NCI-H128 (cell line): ENCODE measurements at regions not wholly inside any gene's neighbourhood (a gene's known extent, or its start where the extent isn't known, plus 50 kb on each side); places are given as distances from the start of the nearest gene placed in this dataset.

Experiments
- DNase-seq: peaks from one replicate; lab custom pipeline; 2025; ENCODE audit not compliant: unreplicated experiment; lab: John Stamatoyannopoulos, UW

DNA sequence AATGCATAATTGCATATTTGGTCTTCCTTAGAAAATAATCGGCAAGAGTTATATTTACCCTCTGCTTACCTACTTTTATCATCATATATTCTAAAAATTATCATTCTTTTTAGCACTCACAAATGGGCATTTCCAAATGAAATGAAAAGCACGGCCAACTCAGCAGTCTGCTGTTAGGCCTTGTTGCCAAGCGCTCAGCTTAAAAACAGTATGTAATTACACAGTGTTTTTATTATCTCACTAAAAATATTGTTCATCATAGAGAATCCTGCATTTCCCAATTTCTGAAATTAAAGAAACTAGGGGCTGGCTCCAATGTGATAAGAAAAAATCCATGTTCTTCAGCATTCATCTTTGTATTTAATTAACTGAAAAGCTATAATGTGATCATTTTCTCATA, 391.7 kb upstream of the ADARB2 start:
- DNase-seq: no peak

DNA sequence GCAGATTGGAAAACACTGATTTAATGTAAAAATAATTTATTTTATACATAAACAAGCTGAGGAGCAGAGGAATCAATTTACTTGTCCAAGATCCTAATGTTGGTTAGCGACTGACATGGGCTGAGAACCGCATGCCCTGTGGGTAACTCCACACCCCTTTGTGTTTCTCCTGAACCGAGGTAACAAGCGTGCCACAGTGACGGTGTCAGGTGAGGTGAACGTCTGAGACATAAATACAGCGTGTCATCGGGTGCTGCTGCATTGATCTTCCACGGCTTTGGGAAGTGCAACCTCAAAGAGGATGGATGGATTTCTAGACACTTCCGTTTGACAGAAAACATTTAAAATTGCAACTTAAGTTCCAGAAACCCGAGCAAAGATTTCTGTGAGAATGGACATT, 386.8 kb upstream of the ADARB2 start:
- no peak for DNase-seq

DNA sequence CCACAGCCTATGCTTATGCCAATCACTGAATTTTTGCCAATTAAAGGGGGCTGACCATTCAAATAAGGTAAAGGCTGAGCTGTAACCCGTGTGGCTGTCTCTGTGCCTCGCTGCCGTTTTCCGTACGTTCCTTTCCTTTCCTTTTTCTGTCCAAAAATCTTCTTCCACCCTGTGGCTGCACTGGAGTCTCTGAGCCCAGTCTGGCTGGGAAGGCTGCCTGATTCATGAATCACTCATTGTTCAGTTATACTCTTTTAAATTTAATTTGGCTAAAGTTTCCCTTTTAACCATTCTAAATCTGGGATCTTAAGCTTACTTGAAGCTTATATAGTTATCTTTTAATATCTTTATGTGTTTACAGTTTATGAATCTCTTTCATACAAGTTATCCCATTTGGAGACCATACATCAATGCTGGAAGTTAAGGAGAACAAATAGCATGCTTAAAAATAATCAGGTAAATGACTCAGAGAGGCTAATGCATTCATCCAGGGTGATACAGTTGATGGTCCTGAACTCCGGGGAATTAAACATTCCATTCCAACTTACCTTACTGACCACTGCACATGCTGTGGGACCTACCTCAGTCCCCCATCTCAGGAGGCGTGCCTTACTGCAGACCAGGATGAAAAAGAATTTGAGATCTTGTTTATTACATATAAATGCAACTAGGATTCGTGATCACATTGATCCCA, 385.3 kb upstream of the ADARB2 start:
- DNase-seq: no peak

DNA sequence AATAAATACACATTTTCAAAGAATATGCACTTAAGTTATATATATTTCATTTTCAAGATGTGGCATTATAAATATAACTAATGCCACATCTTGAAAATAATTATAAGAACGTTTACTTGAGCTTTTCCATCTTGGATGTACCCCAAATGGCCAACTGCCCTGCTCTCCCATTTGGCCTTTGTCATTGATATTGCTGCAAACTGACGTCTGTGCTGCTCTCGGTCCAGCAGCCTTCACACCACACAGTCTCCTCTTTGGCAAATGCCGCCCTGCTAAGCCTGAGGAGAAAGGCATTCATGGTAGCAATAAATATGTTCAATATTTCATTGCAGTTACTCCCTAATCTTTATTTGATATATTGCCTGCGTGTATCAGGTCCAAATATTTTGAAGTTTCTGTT, 384.6 kb upstream of the ADARB2 start:
- no peak for DNase-seq

DNA sequence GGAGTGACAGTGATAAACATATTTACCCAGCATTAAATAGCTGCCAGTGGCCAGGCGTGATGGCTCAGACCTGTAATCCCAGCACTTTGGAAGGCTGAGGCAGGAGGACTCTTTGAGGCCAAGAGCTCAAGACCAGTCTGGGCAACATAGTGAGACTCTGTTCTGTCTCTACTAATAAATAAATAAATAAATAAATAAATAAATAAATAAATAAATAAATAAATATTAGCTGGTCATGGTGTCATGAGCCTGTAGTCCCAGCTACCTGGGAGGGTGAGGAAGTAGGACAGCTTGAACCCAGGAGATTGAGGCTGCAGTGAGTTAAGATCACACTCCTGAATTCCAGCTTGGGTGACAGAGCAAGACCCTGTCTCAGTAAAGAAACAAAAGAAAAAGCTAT, 384.0 kb upstream of the ADARB2 start:
- no peak for DNase-seq

DNA sequence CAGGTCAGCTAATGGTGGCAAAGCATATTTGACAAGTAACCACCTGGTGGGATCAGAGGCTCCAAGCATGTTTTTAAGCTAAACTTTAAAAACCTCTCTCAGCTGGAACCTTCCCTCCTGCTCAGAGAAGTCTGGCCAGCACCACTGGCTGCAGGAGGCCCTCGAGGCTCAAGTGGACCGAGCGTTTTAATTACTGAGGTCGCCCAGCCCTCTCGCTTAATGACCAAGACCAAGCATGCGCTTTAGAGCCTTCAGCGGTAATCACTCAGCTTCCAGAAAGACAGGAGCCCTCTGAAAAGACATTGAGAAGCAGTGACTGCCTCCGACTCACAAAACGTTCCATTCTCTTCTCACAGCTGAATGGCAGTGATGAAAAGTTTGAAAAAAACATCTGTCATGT, 383.4 kb upstream of the ADARB2 start:
- no peak for DNase-seq

DNA sequence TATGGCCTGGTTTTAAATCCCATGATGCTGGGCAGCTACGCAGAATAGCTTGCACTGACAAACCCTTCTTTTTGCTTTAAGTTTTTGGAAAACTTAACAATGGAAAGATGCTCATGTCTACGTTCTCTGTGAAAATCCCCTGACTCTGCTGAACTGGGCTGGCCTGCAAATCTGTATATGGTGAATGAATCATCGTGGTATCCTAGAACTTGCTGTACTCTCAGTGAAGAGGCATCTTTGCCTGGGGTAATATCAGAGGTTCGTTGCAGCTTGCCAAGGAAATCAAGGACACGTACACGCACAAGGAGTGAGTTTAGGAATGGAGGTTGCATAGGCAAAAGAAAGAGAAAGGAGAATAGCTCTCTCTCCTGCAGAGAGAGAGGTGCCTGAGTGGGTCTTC, 382.0 kb upstream of the ADARB2 start:
- DNase-seq: no peak

DNA sequence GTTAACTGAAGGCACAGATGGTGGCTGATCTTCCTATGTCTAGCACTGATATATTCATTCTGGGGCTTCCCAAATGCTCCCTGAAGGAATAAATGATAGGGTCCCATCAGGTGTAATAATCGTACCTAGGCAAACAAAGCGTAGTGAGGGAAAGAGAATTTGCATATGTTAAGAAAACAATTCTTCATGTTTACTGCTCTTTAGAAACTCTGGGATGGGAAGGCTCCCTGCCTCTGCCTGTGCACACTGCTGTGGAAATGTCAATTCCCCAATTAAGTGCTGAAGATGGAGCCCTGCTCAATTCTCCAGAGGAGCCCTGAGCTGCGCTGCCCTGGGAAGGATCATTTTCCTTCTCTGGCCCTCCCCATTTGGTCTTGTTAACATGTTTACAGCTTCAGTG, 380.9 kb upstream of the ADARB2 start:
- no peak for DNase-seq

DNA sequence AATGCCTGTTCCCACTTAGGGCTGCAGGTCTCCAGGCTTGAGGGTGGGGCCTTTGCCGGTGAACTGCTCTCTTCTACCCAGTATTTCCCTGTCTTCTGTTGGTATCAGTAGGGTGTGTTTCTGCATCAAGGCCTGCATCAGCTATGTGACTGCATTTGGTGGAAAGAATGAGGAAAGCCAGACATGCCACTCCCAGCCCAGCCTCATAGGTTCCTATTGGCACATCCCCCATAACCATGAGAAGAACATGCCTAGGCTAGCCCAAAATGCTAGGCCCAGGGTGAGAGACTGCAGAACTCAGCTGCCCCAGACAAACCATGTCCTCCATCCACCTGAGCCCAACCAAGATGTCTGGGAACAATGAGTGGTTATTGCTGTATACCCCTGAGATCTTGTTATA, 380.3 kb upstream of the ADARB2 start:
- no peak for DNase-seq

DNA sequence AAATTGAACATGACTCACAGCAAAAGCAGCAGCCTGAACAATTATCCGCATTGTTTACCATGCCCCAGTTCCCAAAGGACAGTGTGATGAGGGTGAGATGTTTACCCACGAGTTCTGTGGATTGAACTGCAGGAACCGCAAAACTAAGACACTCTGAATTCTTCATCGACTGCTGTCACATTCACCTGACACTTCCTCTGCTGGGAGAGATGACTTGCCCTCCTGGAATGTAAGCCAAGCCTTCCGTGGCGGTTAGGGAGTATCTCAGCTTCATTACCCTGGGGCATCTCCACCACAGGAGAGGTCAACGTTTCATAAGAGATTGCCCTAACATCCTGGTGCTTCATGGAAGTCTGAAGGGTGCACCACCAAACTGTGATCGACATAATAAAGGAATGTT, 374.6 kb upstream of the ADARB2 start:
- no peak for DNase-seq

DNA sequence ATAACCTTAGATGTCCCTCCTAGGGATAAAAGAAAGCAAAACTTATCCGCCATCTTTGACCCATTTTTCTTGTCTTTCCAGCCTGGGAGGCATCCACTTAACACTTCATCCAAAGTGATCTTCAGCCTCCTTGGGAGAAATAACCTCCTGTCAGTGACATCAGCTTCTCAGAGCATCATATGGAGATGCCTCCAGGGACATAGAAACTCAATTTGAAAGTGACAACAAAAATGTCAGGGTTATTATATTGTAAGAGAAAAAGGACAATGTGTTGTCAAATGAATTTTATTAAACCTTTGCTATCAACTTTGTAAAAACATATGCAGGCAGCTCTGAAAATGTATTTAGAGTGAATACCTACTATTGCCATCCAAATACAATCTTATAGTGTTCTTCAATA, 371.2 kb upstream of the ADARB2 start:
- DNase-seq: no peak

DNA sequence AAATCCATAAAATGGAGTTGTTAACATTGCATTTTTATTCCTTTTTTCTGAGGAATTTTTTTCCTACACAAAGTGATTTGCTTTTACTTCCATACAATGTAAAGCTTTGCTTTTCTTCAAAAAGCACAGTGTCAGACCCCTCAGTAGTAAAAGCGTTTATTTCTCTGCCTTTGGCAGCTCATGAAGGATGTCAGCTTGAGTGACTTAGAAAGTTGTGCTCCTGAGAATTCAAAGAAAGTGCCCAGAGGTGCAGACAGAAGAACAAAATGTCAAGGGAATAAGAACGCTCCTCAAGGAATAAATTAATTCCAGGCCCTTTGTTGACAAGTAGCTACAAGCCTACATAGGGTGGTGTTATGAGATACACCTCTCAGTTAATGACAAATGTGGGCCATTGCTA, 369.3 kb upstream of the ADARB2 start:
- no peak for DNase-seq

DNA sequence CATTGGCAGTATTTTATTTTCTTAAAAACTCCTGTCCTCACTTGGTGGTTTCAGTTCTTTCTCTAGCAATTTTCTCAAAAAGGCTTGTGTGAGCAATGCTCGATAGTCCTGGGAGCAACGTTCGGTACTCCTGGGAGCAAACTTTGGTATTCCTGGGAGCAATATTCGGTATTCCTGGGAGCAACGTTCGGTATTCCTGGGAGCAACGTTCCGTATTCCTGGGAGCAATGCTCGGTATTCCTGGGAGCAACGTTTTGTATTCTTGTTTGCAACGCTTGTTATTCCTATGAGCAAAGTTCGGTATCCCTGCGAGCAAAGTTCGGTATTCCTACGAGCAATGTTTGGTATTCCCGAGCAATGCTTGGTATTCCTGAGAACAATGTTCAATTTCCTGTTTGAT, 362.0 kb upstream of the ADARB2 start:
- DNase-seq: no peak

DNA sequence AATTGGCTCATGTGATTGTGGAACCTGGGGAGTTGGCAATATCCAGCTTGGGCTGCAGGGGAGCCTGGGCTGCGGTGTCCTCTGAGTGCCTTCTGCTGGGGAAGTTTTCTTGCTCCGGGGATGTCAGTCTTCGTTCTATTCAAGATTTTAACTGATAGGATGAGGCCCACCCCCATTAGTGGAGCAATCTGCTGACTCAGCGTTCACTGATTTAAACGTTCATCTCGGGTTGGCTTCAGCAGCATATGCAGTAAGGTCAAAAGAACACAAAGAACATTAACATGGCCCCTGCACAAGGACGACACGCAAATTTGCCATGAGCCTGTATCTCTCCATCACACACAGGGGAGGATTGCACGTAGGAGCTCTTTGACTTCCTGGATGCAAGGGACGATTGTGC, 360.6 kb upstream of the ADARB2 start:
- no peak for DNase-seq

DNA sequence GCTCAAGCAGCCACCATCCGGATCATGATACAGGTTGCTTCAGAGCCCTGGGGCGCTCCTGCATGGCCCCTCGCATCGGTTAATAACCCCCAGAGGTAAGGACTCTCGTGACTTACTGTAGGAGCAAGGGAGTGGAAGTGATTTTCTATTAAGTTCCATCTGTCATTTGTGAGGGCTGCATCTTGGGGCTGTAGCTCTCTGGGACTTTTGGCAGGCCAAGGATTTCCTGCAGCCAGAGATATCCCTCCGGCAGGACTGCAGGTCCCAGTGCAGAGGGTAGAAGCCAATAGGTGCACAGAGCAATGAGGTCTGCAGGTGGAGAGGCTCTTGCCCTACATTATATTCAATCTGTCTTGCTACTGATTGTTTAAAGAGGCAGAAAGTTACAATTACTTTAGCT, 356.8 kb upstream of the ADARB2 start:
- no peak for DNase-seq

DNA sequence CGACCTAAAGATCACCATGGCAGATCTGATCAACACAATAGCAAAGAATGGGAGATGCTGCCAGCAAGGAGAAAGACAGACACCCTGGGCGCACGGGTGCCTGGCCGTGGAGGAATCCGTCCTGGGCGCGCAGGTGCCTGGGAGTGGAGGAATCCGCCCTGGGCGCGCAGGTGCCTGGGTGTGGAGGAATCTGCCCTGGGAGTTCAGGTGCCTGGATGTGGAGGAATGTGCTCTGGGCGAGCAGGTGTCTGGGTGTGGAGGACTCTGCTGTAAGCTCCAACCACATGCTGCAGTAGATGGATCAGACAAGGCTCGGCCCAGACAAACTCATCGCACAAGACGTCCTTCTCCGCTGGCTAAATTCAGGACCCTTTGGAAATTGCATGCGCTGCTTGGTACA, 346.3 kb upstream of the ADARB2 start:
- DNase-seq: no peak

DNA sequence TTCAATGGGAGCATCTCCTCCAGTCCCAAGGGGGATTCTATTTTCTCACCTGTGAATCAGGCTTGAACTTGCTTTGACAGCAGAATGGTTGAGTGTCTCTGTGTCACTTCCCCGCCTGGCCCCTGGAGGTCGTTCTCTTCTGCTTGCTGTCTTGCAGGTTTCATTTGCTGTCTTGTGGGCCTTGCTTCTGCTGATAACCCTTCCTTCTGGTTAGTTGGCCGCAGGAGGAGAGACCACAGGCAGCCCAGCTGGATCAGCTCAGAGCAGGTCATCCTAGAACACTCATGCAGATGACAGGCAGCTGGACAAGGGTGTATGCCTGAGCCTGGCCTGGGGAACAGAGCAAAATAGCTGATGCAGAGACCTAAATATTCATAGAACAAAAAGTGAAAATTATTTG, 344.2 kb upstream of the ADARB2 start:
- DNase-seq: no peak

DNA sequence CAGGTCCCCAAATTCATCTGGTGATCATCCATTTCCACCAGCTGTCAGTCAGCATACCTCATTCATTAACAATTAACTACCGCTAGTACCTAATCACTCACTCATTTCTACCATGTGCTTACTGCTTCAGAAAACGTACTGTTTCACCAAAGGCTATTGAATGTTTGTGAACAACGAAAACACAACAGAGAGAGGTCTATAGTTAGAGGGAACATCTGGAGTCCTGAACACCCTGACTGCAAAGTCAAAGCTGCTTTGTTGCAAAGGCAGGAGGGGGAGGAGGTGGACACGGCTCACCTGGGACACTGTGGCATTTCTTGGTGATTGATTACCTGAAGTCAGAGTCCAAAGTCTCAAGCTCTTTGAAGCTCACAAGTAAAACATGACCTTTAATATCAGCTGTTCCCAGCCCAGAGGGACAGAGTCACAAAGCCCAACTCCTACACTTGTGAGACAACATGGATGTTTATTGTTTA, 342.3 kb upstream of the ADARB2 start:
- no peak for DNase-seq

DNA sequence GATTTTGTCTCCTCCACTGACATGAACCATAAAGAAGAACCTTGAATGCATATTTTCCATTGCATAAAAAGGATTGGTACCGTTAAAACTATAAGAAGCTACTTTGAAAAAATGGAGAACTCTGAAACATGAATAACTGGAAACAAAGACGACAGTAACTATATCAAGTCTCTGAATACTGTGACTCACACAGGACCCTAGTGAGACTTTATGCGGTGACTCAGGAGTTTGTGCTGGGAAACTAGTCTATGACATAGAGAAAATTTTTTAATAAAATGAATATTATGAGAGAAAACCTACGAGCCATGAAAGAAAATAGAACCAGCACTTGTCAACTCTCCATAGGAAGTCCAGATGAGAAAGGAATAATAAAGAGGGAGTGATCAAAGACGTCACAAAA, 339.9 kb upstream of the ADARB2 start:
- DNase-seq: no peak

DNA sequence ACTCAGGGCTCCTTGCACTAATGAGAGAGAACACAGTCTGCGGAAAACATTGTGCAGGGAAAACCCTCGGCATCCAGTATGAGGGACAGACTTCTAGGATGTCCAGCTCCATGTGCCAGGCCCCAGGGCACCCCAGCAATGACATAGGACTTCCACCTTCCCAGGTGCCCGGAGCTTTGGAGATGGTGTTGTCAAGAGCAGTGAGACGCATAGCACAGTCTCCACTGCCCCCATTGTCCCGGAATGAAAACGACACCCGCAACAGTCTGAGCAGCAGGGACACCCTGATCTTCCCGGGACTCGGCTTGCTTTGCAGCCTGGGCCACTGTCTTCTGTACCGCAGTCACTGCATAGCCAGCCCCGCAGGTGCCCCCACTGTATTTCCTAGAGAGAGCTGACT, 339.2 kb upstream of the ADARB2 start:
- DNase-seq: no peak

DNA sequence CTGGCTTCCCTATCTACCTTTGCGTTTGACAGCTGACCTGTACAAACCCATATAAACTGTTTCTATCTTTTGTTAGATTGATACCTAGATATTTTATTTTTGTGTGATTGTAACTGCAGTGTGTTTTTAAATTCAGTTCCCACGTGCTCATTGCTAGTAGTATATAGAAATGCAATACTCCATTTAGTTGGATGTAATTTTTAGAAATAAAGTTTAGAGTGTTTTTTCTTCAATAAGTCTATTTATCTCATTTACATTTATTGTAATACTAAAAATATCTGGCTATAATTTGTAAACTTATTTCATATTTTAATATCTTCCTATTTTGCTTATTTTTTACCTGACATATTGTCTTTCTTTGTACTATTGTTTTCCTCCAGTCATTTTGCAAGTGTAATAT, 329.7 kb upstream of the ADARB2 start:
- DNase-seq: no peak

DNA sequence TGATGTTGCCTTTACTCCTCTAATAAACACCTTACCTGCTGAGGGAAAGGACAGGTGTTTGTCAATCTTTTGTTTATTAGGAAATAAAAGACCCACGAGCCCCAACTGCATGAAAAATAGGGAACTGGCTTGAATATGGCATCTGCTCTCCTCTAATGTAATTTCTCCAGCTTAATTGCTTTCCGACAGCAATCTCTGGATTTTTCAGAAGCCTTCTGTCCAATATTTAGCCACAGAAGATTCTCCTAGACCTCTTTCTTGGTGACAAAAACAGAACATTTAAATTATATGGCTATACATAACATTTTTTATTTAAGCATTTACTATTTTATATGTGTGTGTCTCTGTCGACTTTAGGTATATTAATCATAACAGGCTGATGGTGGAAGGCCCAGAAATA, 317.4 kb upstream of the ADARB2 start:
- DNase-seq: no peak

DNA sequence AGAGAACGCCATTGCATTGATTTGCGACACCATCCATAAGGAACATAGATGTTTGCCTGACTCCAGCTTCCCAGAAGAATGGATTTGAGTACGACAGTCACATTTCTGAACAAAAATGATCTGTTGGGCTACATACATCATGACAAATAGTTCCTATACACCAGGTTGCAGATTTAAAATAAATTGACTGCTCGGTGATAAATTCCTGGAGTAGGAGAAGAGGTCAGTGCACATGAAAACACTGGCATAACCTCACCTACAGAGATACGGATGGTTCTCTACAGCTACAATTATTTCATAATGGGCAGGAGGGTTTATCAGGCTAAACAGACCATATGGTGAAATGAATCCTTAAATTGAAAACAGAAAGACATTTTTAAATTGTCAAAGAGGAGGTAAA, 316.5 kb upstream of the ADARB2 start:
- no peak for DNase-seq

DNA sequence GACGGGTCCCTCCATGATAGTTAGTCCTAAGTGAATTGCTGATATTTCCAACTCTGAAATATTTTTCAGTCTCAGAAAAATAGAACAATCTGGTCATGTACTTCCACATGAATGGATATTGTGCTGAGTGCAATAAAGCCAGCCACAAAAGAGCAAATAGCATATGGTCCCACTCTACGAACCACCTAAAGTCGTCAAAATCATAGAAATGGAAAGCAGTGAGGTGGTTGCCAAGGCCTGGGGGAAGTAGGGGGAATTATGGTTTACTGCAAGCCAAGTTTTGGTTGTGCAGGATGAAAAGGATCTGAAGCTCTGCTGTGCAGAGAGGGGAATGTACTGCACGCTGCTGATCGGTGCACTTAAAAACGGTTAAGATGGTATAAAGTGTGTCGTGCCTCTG, 313.8 kb upstream of the ADARB2 start:
- no peak for DNase-seq
